IMR-90 (cell line): ENCODE measurements at regions not wholly inside any gene's neighbourhood (a gene's known extent, or its start where the extent isn't known, plus 50 kb on each side); places are given as distances from the start of the nearest gene placed in this dataset.

ENCODE experiments used
- ATAC-seq: fragments of 200-7000 bp; cut with Tn5 transposase; 2 replicates; pipeline ENCODE4 v1.9.1; 2020; ENCODE audit warnings: low read depth, mild to moderate bottlenecking, moderate library complexity
- BruUV-seq: library from RNA; stranded (reverse); fragments of 400-500 nt; replicated peaks from 2 replicates; lab custom pipeline; 2021; lab: Mats Ljungman, UMichigan
- CTCF ChIA-PET: fragments of 300-600 bp; formaldehyde crosslinking; extraction: SDS; loops from one replicate; lab custom pipeline; 2021; ENCODE audit warnings: antibody characterized with exemption; lab: Yijun Ruan, JAX
- POLR2A ChIA-PET: fragments of 300-600 bp; sonication (Branson Sonifier 250); formaldehyde crosslinking; loops from one replicate; lab custom pipeline; 2022; ENCODE audit warnings: antibody characterized with exemption; ENCODE audit not compliant: unreplicated experiment; lab: Charles Lee
- DNase-seq: peaks from one replicate; pipeline ENCODE4 v3.0.0; 2013
- H2AFZ ChIP-seq: replicated peaks from 2 replicates; pipeline ENCODE3; 2013; ENCODE audit warnings: low read length, mild to moderate bottlenecking; ENCODE audit not compliant: poor library complexity
- H2AK5ac ChIP-seq: 2 replicates; pipeline ENCODE4 v1.6.1; 2013; ENCODE audit warnings: low read depth, low read length, inconsistent platforms
- H2AK9ac ChIP-seq: replicated peaks from 2 replicates; pipeline ENCODE3; 2013; ENCODE audit warnings: mild to moderate bottlenecking, low read depth, low read length, moderate library complexity; ENCODE audit not compliant: poor library complexity
- H2BK120ac ChIP-seq: 2 replicates; pipeline ENCODE4 v1.6.1; 2013; ENCODE audit warnings: low read depth, low read length, inconsistent platforms
- H2BK15ac ChIP-seq: 3 replicates; pipeline ENCODE4 v1.6.1; 2013; ENCODE audit warnings: low read depth, low read length, inconsistent platforms
- H2BK20ac ChIP-seq: 2 replicates; pipeline ENCODE4 v1.6.1; 2013; ENCODE audit warnings: low read depth, mild to moderate bottlenecking, inconsistent platforms, low read length, moderate library complexity
- H2BK5ac ChIP-seq: 2 replicates; pipeline ENCODE4 v1.6.1; 2013; ENCODE audit warnings: mild to moderate bottlenecking, low read depth, low read length, inconsistent platforms; ENCODE audit not compliant: poor library complexity, severe bottlenecking
- H3K14ac ChIP-seq: replicated peaks from 2 replicates; pipeline ENCODE4 v1.6.1; 2013; ENCODE audit warnings: low read depth, low read length, inconsistent platforms
- H3K18ac ChIP-seq: 2 replicates; pipeline ENCODE4 v1.6.1; 2013; ENCODE audit warnings: low read depth, low read length, control low read depth
- H3K23ac ChIP-seq: 2 replicates; pipeline ENCODE4 v1.6.1; 2013; ENCODE audit warnings: low read depth, low read length, inconsistent platforms
- H3K27ac ChIP-seq: 2 replicates; pipeline ENCODE4 v1.5.1; 2013; ENCODE audit warnings: mild to moderate bottlenecking, control low read depth, low read length; ENCODE audit not compliant: insufficient read depth
- H3K27me3 ChIP-seq: 2 replicates; pipeline ENCODE4 v1.6.1; 2013; ENCODE audit warnings: low read length; ENCODE audit not compliant: control insufficient read depth, insufficient read depth
- H3K36me3 ChIP-seq: 2 replicates; pipeline ENCODE4 v1.6.1; 2013; ENCODE audit warnings: low read length, mixed read lengths; ENCODE audit not compliant: control insufficient read depth, insufficient read depth
- H3K4ac ChIP-seq: 2 replicates; pipeline ENCODE4 v1.6.1; 2013; ENCODE audit warnings: low read depth, low read length, inconsistent platforms
- H3K4me1 ChIP-seq: 2 replicates; pipeline ENCODE4 v1.6.1; 2013; ENCODE audit warnings: low read length, mixed read lengths; ENCODE audit not compliant: control insufficient read depth, insufficient read depth
- H3K4me2 ChIP-seq: 2 replicates; pipeline ENCODE4 v1.6.1; 2013; ENCODE audit warnings: low read depth, mild to moderate bottlenecking, control low read depth, low read length, moderate library complexity
- H3K4me3 ChIP-seq: 2 replicates; pipeline ENCODE4 v1.5.1; 2013; ENCODE audit warnings: low read depth, mild to moderate bottlenecking, control low read depth, low read length, moderate library complexity; ENCODE audit not compliant: insufficient read depth
- H3K56ac ChIP-seq: 2 replicates; pipeline ENCODE4 v1.6.1; 2013; ENCODE audit warnings: low read length, inconsistent platforms; ENCODE audit not compliant: insufficient read depth; ENCODE audit errors: extremely low read depth
- H3K79me1 ChIP-seq, 2 experiments: 2 replicates each; pipeline ENCODE4 v1.6.1; 2013; ENCODE audit warnings: low read length in 2 of 2, inconsistent platforms in 1 of 2, low read depth in 1 of 2
- H3K9ac ChIP-seq: 2 replicates; pipeline ENCODE4 v1.6.1; 2013; ENCODE audit warnings: low read depth, low read length, control low read depth
- H3K9me1 ChIP-seq: 2 replicates; pipeline ENCODE4 v1.6.1; 2013; ENCODE audit warnings: low read length, inconsistent platforms; ENCODE audit not compliant: insufficient read depth
- H3K9me3 ChIP-seq: 2 replicates; pipeline ENCODE4 v1.6.1; 2013; ENCODE audit warnings: low read length; ENCODE audit not compliant: control insufficient read depth, insufficient read depth
- H4K20me1 ChIP-seq: 2 replicates; pipeline ENCODE4 v1.6.1; 2013; ENCODE audit warnings: low read length, inconsistent platforms; ENCODE audit not compliant: insufficient read depth
- H4K5ac ChIP-seq: 2 replicates; pipeline ENCODE4 v1.6.1; 2013; ENCODE audit warnings: mild to moderate bottlenecking, low read depth, low read length, control low read depth
- H4K8ac ChIP-seq, 2 experiments: 2 replicates each; pipeline ENCODE4 v1.6.1; 2013; ENCODE audit warnings: low read depth in 2 of 2, low read length in 2 of 2, control low read depth in 1 of 2, inconsistent platforms in 1 of 2
- H4K91ac ChIP-seq: 2 replicates; pipeline ENCODE4 v1.6.1; 2013; ENCODE audit warnings: low read depth, low read length, inconsistent platforms; ENCODE audit not compliant: insufficient read depth
- BHLHE40 ChIP-seq: fragments of 150-350 bp; IDR thresholded peaks from 2 replicates; pipeline ENCODE4 v1.6.1; 2016; ENCODE audit warnings: mild to moderate bottlenecking, low read depth, low read length
- CEBPB ChIP-seq: IDR thresholded peaks from 2 replicates; pipeline ENCODE4 v1.6.1; 2012; ENCODE audit warnings: low read depth, low read length, improper control_type of control experiment
- CHD1 ChIP-seq: IDR thresholded peaks from 2 replicates; pipeline ENCODE4 v1.6.1; 2012; ENCODE audit warnings: low read depth, low read length, improper control_type of control experiment
- CTCF ChIP-seq: conservative IDR thresholded peaks from 2 replicates; pipeline ENCODE4 v1.5.1; 2012; ENCODE audit warnings: mild to moderate bottlenecking, low read depth, low read length, improper control_type of control experiment
- ELK1 ChIP-seq: fragments of 150-350 bp; IDR thresholded peaks from 2 replicates; pipeline ENCODE4 v1.6.1; 2016; ENCODE audit warnings: low read depth, mild to moderate bottlenecking, low read length, moderate library complexity, borderline replicate concordance
- MAFK ChIP-seq: IDR thresholded peaks from 2 replicates; pipeline ENCODE4 v1.6.1; 2012; ENCODE audit warnings: low read depth, low read length, improper control_type of control experiment
- MAZ ChIP-seq: IDR thresholded peaks from 2 replicates; pipeline ENCODE4 v1.6.1; 2012; ENCODE audit warnings: low read depth, mild to moderate bottlenecking, low read length, improper control_type of control experiment, moderate library complexity, borderline replicate concordance
- MXI1 ChIP-seq: IDR thresholded peaks from 2 replicates; pipeline ENCODE4 v1.6.1; 2012; ENCODE audit warnings: low read depth, mild to moderate bottlenecking, low read length, moderate library complexity, borderline replicate concordance
- NFE2L2 ChIP-seq: fragments of 150-350 bp; IDR thresholded peaks from 2 replicates; pipeline ENCODE4 v1.6.1; 2016; ENCODE audit warnings: low read depth, mild to moderate bottlenecking, low read length
- POLR2A ChIP-seq: IDR thresholded peaks from 2 replicates; pipeline ENCODE4 v1.6.1; 2012; ENCODE audit warnings: mild to moderate bottlenecking, low read depth, low read length
- RAD21 ChIP-seq: IDR thresholded peaks from 2 replicates; pipeline ENCODE4 v1.6.1; 2012; ENCODE audit warnings: low read length, improper control_type of control experiment
- RCOR1 ChIP-seq: IDR thresholded peaks from 2 replicates; pipeline ENCODE4 v1.6.1; 2012; ENCODE audit warnings: mild to moderate bottlenecking, low read length, improper control_type of control experiment; ENCODE audit not compliant: insufficient replicate concordance
- RFX5 ChIP-seq: IDR thresholded peaks from 2 replicates; pipeline ENCODE4 v1.8.0; 2012; ENCODE audit warnings: low read depth, mild to moderate bottlenecking, low read length, moderate library complexity
- SMC3 ChIP-seq: fragments of 150-350 bp; IDR thresholded peaks from 2 replicates; pipeline ENCODE4 v1.6.1; 2016; ENCODE audit warnings: low read depth, mild to moderate bottlenecking, antibody characterized with exemption, low read length, moderate library complexity
- USF2 ChIP-seq: fragments of 150-350 bp; IDR thresholded peaks from 2 replicates; pipeline ENCODE4 v1.6.1; 2017; ENCODE audit warnings: mild to moderate bottlenecking, antibody characterized with exemption, low read length, low read depth
- WGBS, 2 experiments: methylation state at CpG; one replicate each; pipeline versions ENCODE4 v1.1.5 to v1.1.7; 2013; ENCODE audit warnings: missing lambda C conversion rate in 2 of 2; ENCODE audit not compliant: insufficient read length in 1 of 2; ENCODE audit errors: extremely low coverage in 2 of 2; 5-methylcytosine and 5-hydroxymethylcytosine counted together
- dilution Hi-C: fragments of 300-500 bp; cut with HindIII; formaldehyde crosslinking; loops from one replicate; pipeline ENCODE4 v1.14.3; 2018; ENCODE audit warnings: low sequenced_read_pairs; ENCODE audit not compliant: unreplicated experiment
- in situ Hi-C: fragments of 300-500 bp; cut with MboI; formaldehyde crosslinking; loops from 3 replicates; pipeline ENCODE4 v1.14.3; 2019; ENCODE audit warnings: low sequenced_read_pairs, inconsistent platforms, mixed read lengths
- intact Hi-C: fragments of 100-400 bp; cut with micrococcal nuclease; formaldehyde crosslinking; loops from 2 replicates; pipeline ENCODE4 v1.10.0; 2022

- no peak overlapping the region for H2BK5ac ChIP-seq
- ChIA-PET CTCF (interaction anchor here (0.7 kb wide), 1 partner anchor 89 kb away, joined by 4 read pairs; no protein-coding TSS in a partner anchor), POLR2A (no interaction called here)
- H3K4me2 ChIP-seq, result no peak overlapping the region
- H4K91ac ChIP-seq, result no peak overlapping the region
- H3K27ac ChIP-seq, result no peak overlapping the region
- H3K14ac ChIP-seq, result no peak overlapping the region
- H4K5ac ChIP-seq, result no peak overlapping the region
- no peaks in the 10 kb centered on the region for H3K27me3 ChIP-seq
- no peak overlapping the region for H3K56ac ChIP-seq
- H4K8ac ChIP-seq, result no peak overlapping the region
- dilution Hi-C loops (no loop called here), in situ Hi-C loops (no loop called here), intact Hi-C loops (no loop called here)
- no peak overlapping the region for H2AK9ac ChIP-seq
- H3K36me3 ChIP-seq, result no peaks in the 10 kb centered on the region
- no peak overlapping the region for H2AFZ ChIP-seq
- ATAC-seq (no peak), DNase-seq (no peak)
- no peak overlapping the region for H2AK5ac ChIP-seq
- H3K9ac ChIP-seq, result no peak overlapping the region
- H3K9me1 ChIP-seq, result no peaks in the 10 kb centered on the region
- WGBS, 2 experiments, result no CpG with 5 or more reads among the region's 1 CpG
- no peak overlapping the region for H3K4ac ChIP-seq
- no peak overlapping the region for H3K23ac ChIP-seq
- H3K79me1 ChIP-seq, result no peaks in the 10 kb centered on the region
- TF ChIP-seq RCOR1 (no peak), MAFK (no peak), ELK1 (no peak), MXI1 (no peak), SMC3 (no peak), CHD1 (no peak), POLR2A (no peak), CTCF (no peak), RAD21 (no peak), CEBPB (no peak), MAZ (no peak), NFE2L2 (no peak), USF2 (no peak), BHLHE40 (no peak), RFX5 (no peak)
- H3K4me1 ChIP-seq, result no peaks in the 10 kb centered on the region
- H2BK20ac ChIP-seq, result no peak overlapping the region
- H3K18ac ChIP-seq, result no peak overlapping the region
- H2BK120ac ChIP-seq, result no peak overlapping the region
- H2BK15ac ChIP-seq, result no peak overlapping the region
- H4K20me1 ChIP-seq, result no peaks in the 10 kb centered on the region
- no peaks in the 10 kb centered on the region; the same call in 1 of the 2 replicates for H3K9me3 ChIP-seq
- no peak overlapping the region for H3K4me3 ChIP-seq
- BruUV-seq, result no TSS peak
Measured at GRCh38 chr14:84783511-84783910, 746.4 kb upstream of the FLRT2 start.
